HepG2 (cell line): ENCODE measurements at regions not wholly inside any gene's neighbourhood (a gene's known extent, or its start where the extent isn't known, plus 50 kb on each side); places are given as distances from the start of the nearest gene placed in this dataset.
"Not testable (repeated sequence)": the region's sequence is repeated elsewhere in the genome, so short reads cannot be mapped to it uniquely, and the experiment has no call there.

Source experiments
- ATAC-seq: fragments of 200-7000 bp; cut with Tn5 transposase; 3 replicates; pipeline ENCODE4 v1.9.1; 2020; ENCODE audit warnings: mild to moderate bottlenecking, moderate library complexity
- BruUV-seq: library from RNA; stranded (reverse); fragments of 400-500 nt; replicated peaks from 2 replicates; lab custom pipeline; 2021; lab: Mats Ljungman, UMichigan
- CTCF ChIA-PET: fragments of 300-600 bp; formaldehyde crosslinking; extraction: SDS; loops from one replicate; lab custom pipeline; 2021; ENCODE audit warnings: low total read pairs, inconsistent platforms, low intra/inter-chr PET ratio; lab: Yijun Ruan, JAX
- POLR2A ChIA-PET: fragments of 350-600 bp; sonication (Branson Sonifier 250); formaldehyde crosslinking; loops from one replicate; lab custom pipeline; 2020; ENCODE audit warnings: antibody characterized with exemption, inconsistent platforms; lab: Yijun Ruan, JAX
- DNase-seq: peaks from one replicate; pipeline ENCODE4 v3.0.0-alpha.2; 2015; ENCODE audit warnings: low spot score
- FAIRE-seq: peaks from 3 replicates; lab custom pipeline; 2011; peaks lifted over from hg19 to GRCh38; lab: Jason Lieb, UNC
- H2AFZ ChIP-seq: one replicate; pipeline ENCODE4 v1.6.1; 2011; ENCODE audit warnings: low read length, inconsistent platforms
- H3K27ac ChIP-seq: fragments of 300-600 bp; 3 replicates; pipeline ENCODE4 v1.8.0; 2011; ENCODE audit warnings: mixed run types, mild to moderate bottlenecking, mixed read lengths, low read length, inconsistent platforms; ENCODE audit not compliant: insufficient read depth; ENCODE audit errors: extremely low read length
- H3K27me3 ChIP-seq, 2 experiments: fragments of 200-600 bp in 1 of 2; 2 replicates in 1 of 2; 3 replicates in 1 of 2; pipeline versions ENCODE4 v1.6.0 to v1.8.0; 2011; ENCODE audit warnings: low read length in 2 of 2, mild to moderate bottlenecking in 2 of 2, moderate library complexity in 2 of 2, inconsistent platforms in 1 of 2; ENCODE audit not compliant: insufficient read depth in 2 of 2, control insufficient read depth in 1 of 2
- H3K36me3 ChIP-seq, 2 experiments: fragments of 200-600 bp in 1 of 2; replicated peaks in 1 of 2; 2 replicates in 1 of 2; 3 replicates in 1 of 2; pipeline versions ENCODE4 v1.5.1 to v1.8.0; 2011; ENCODE audit warnings: low read length in 2 of 2, inconsistent platforms in 1 of 2; ENCODE audit not compliant: insufficient read depth in 2 of 2, control insufficient read depth in 1 of 2
- H3K4me1 ChIP-seq: 2 replicates; pipeline ENCODE4 v1.5.1; 2012; ENCODE audit warnings: low read length, inconsistent platforms; ENCODE audit not compliant: insufficient read depth
- H3K4me2 ChIP-seq: 2 replicates; pipeline ENCODE4 v1.6.0; 2011; ENCODE audit warnings: low read depth, low read length, inconsistent platforms
- H3K4me3 ChIP-seq, 3 experiments: fragments of 200-600 bp in 1 of 3; sonication (generic), shearing (Covaris generic) in 1 of 3; replicated peaks in 1 of 3; 2 replicates each; pipeline ENCODE4 v1.5.1; 2011 to 2016; ENCODE audit warnings: low read length in 3 of 3, inconsistent platforms in 2 of 3, low read depth in 2 of 3, mild to moderate bottlenecking in 2 of 3, control low read depth in 1 of 3, mixed read lengths in 1 of 3; ENCODE audit not compliant: insufficient read depth in 1 of 3
- H3K79me2 ChIP-seq: one replicate; pipeline ENCODE4 v1.6.1; 2011; ENCODE audit warnings: low read length, inconsistent platforms; ENCODE audit not compliant: insufficient read depth
- H3K9ac ChIP-seq: 2 replicates; pipeline ENCODE4 v1.6.0; 2011; ENCODE audit warnings: mild to moderate bottlenecking, low read depth, low read length, inconsistent platforms; ENCODE audit not compliant: insufficient read depth
- H3K9me3 ChIP-seq: 2 replicates; pipeline ENCODE4 v1.5.1; 2012; ENCODE audit warnings: mild to moderate bottlenecking, low read length
- H4K20me1 ChIP-seq: 2 replicates; pipeline ENCODE4 v1.6.0; 2011; ENCODE audit warnings: inconsistent platforms, mild to moderate bottlenecking, low read length, moderate library complexity; ENCODE audit not compliant: insufficient read depth
- CCDC6 ChIP-seq: sonication (generic); formaldehyde crosslinking; IDR thresholded peaks from 2 replicates; pipeline ENCODE4 v1.8.1; 2022; ENCODE audit warnings: mild to moderate bottlenecking, missing genetic modification reagents, moderate library complexity
- CREBL2 ChIP-seq: sonication (generic); formaldehyde crosslinking; IDR thresholded peaks from 2 replicates; pipeline ENCODE4 v1.8.1; 2023; ENCODE audit warnings: missing genetic modification reagents, mild to moderate bottlenecking, borderline replicate concordance
- ELF4 ChIP-seq: sonication (generic); formaldehyde crosslinking; IDR thresholded peaks from 2 replicates; pipeline ENCODE4 v1.5.0; 2020; ENCODE audit warnings: missing genetic modification reagents, mild to moderate bottlenecking, moderate library complexity, borderline replicate concordance
- HHEX ChIP-seq: IDR thresholded peaks from 2 replicates; pipeline ENCODE4 v1.6.1; 2016; ENCODE audit warnings: control low read depth
- MXD1 ChIP-seq: sonication (generic); formaldehyde crosslinking; IDR thresholded peaks from 2 replicates; pipeline ENCODE4 v1.4.0; 2020; ENCODE audit warnings: mild to moderate bottlenecking, missing genetic modification reagents
- NR2F1 ChIP-seq, 2 experiments: fragments of 450-650 bp in 1 of 2; formaldehyde crosslinking in 1 of 2; IDR thresholded peaks; 2 replicates each; pipeline versions ENCODE4 v1.5.0 to v1.6.1; 2016 to 2020; ENCODE audit warnings: mild to moderate bottlenecking in 1 of 2, missing compliant biosample characterization in 1 of 2, missing genetic modification reagents in 1 of 2, moderate library complexity in 1 of 2
- SAFB2 ChIP-seq: sonication (generic); formaldehyde crosslinking; IDR thresholded peaks from 2 replicates; pipeline ENCODE4 v1.5.1; 2020; ENCODE audit warnings: missing genetic modification reagents, low read depth, mild to moderate bottlenecking, borderline replicate concordance
- TARDBP ChIP-seq: sonication (generic); formaldehyde crosslinking; IDR thresholded peaks from 2 replicates; pipeline ENCODE4 v1.8.0; 2022; ENCODE audit warnings: mild to moderate bottlenecking, missing genetic modification reagents
- ZBTB39 ChIP-seq: sonication (generic); formaldehyde crosslinking; IDR thresholded peaks from 2 replicates; pipeline ENCODE4 v1.5.0; 2020; ENCODE audit warnings: missing genetic modification reagents
- ZNF878 ChIP-seq: sonication (generic); formaldehyde crosslinking; IDR thresholded peaks from 2 replicates; pipeline ENCODE4 v1.8.1; 2023; ENCODE audit warnings: mild to moderate bottlenecking, missing genetic modification reagents, moderate library complexity
- WGBS: methylation state at CpG from one replicate; pipeline ENCODE4 v1.1.6; 2017; ENCODE audit warnings: low lambda C conversion rate; 5-methylcytosine and 5-hydroxymethylcytosine counted together
- in situ Hi-C: cut with HindIII; loops from 2 replicates; pipeline ENCODE4 v1.10.0; 2017; ENCODE audit warnings: low pct_unique_long_range_greater_than_20kb; ENCODE audit not compliant: extremely low pct_ligation_motif_present
- intact Hi-C: fragments of 100-400 bp; cut with micrococcal nuclease; formaldehyde crosslinking; loops from one replicate; pipeline ENCODE4 v1.10.0; 2022; ENCODE audit not compliant: unreplicated experiment

- TF ChIP-seq ZBTB39, result no peak
These were observed 180.7 kb downstream of the MAP2K4 start (continued) for GRCh38 chr17:12201294-12201880.

- ATAC-seq (no peak), FAIRE-seq (no peak), DNase-seq (no peak)
- POLR2A ChIA-PET, result no interaction called here
- H3K79me2 ChIP-seq, result no peaks in the 10 kb centered on the region
- no peaks in the 10 kb centered on the region for H3K4me1 ChIP-seq
- H3K9me3 ChIP-seq, result no peaks in the 10 kb centered on the region
- intact Hi-C loops, result no loop called here
- no peak overlapping the region for H2AFZ ChIP-seq
- WGBS, result 2% methylated on average over 2 of the region's 2 CpGs
- H4K20me1 ChIP-seq, result no peaks in the 10 kb centered on the region
- no peaks in the 10 kb centered on the region for H3K36me3 ChIP-seq
- H3K27ac ChIP-seq, result no peak overlapping the region
- no peak overlapping the region for H3K4me3 ChIP-seq
- no TSS peak for BruUV-seq
- in situ Hi-C loops, result no loop called here
- no peak overlapping the region for H3K4me2 ChIP-seq
- peaks cover 0 to 5% of the 10 kb centered on the region in 2 experiments; a peak in 2 of 5 replicates for H3K27me3 ChIP-seq
- no peak overlapping the region for H3K9ac ChIP-seq
- no peak for TF ChIP-seq CCDC6 (CRISPR knock-in tag)
- no peak for TF ChIP-seq SAFB2 (CRISPR knock-in tag)
- TF ChIP-seq MXD1 (CRISPR knock-in tag), result no peak
- TF ChIP-seq NR2F1 (CRISPR knock-in tag; IDR thresholded peaks at IDR 0.05), result no peak
- TF ChIP-seq ELF4 (CRISPR knock-in tag), result no peak
- no peak for TF ChIP-seq HHEX (CRISPR knock-in tag)
- no peak for TF ChIP-seq TARDBP (CRISPR knock-in tag)
- no peak for TF ChIP-seq CREBL2
- TF ChIP-seq ZNF878 (CRISPR knock-in tag), result no peak
- CTCF ChIA-PET, result no interaction called here
These were observed 189.0 kb downstream of the MAP2K4 start for GRCh38 chr17:12209632-12210191.

- in situ Hi-C loops, H3K79me2 ChIP-seq, H3K9me3 ChIP-seq, CTCF ChIA-PET, H4K20me1 ChIP-seq, H2AFZ ChIP-seq, FAIRE-seq, POLR2A ChIA-PET, H3K4me1 ChIP-seq, H3K27ac ChIP-seq, intact Hi-C loops, H3K4me3 ChIP-seq, ATAC-seq, DNase-seq, H3K9ac ChIP-seq, H3K4me2 ChIP-seq, BruUV-seq, H3K36me3 ChIP-seq: not testable (repeated sequence)
- peaks cover 0 to 24% of the 10 kb centered on the region in 2 experiments; a peak in 2 of 5 replicates for H3K27me3 ChIP-seq
- 87% methylated on average over 19 of the region's 59 CpGs for WGBS
These were observed 200.2 kb downstream of the MAP2K4 start for GRCh38 chr17:12220714-12221439.
